K562 (cell line): ENCODE measurements at regions not wholly inside any gene's neighbourhood (a gene's known extent, or its start where the extent isn't known, plus 50 kb on each side); places are given as distances from the start of the nearest gene placed in this dataset.

Source experiments
- CBFA2T3 ChIP-seq: fragments of 450-650 bp; IDR thresholded peaks from 2 replicates; pipeline ENCODE4 v1.6.1; 2017
- CREB5 ChIP-seq: fragments of 250-450 bp; sonication (Bioruptor Pico); IDR thresholded peaks from 2 replicates; pipeline ENCODE4 v1.5.0; 2020; ENCODE audit warnings: mild to moderate bottlenecking
- FOSL1 ChIP-seq: fragments of 200-800 bp; sonication (Bioruptor generic); conservative IDR thresholded peaks from 2 replicates; pipeline ENCODE4 v1.6.1; 2016; ENCODE audit warnings: missing genetic modification characterization, missing compliant biosample characterization
- MITF ChIP-seq: IDR thresholded peaks from 2 replicates; pipeline ENCODE4 v1.6.1; 2014; ENCODE audit warnings: antibody characterized with exemption
- PKNOX1 ChIP-seq: fragments of 450-650 bp; IDR thresholded peaks from 2 replicates; pipeline ENCODE4 v1.6.1; 2016
- SIN3A ChIP-seq, 2 experiments: fragments of 150-350 bp in 1 of 2; IDR thresholded peaks; 2 replicates each; pipeline ENCODE4 v1.6.1; 2011 to 2016; ENCODE audit warnings: borderline replicate concordance in 2 of 2, low read depth in 2 of 2, low read length in 2 of 2, mild to moderate bottlenecking in 2 of 2, moderate library complexity in 2 of 2; ENCODE audit not compliant: control insufficient read depth in 1 of 2
- SMARCC2 ChIP-seq: fragments of 450-650 bp; IDR thresholded peaks from 2 replicates; pipeline ENCODE4 v1.6.1; 2017; ENCODE audit warnings: antibody characterized with exemption, moderate library complexity, mild to moderate bottlenecking, low read depth
- TSC22D4 ChIP-seq: fragments of 450-650 bp; IDR thresholded peaks from 2 replicates; pipeline ENCODE4 v1.6.1; 2016; ENCODE audit warnings: missing genetic modification characterization, missing biosample characterization, control low read depth
- ZNF224 ChIP-seq: sonication (generic); formaldehyde crosslinking; IDR thresholded peaks from 2 replicates; pipeline ENCODE4 v1.8.0; 2022; ENCODE audit warnings: mild to moderate bottlenecking, missing genetic modification reagents
- TF ChIP-seq, protein P1 (sequence below): sonication (generic); formaldehyde crosslinking; IDR thresholded peaks from 2 replicates; pipeline ENCODE4 v1.8.1; 2022; ENCODE audit warnings: missing genetic modification reagents
- TF ChIP-seq, protein P2 (sequence below), 2 experiments: fragments of 450-650 bp; conservative IDR thresholded peaks; 2 replicates each; pipeline ENCODE4 v1.6.1; 2017; ENCODE audit warnings: mild to moderate bottlenecking in 2 of 2, moderate library complexity in 2 of 2
- TF ChIP-seq, protein P3 (sequence below): fragments of 450-650 bp; IDR thresholded peaks from 2 replicates; pipeline ENCODE4 v1.6.1; 2016; ENCODE audit warnings: antibody characterized with exemption

- TF ChIP-seq MITF (no peak), CBFA2T3 (no peak), TSC22D4 (no peak), FOSL1 (tag) (no peak), ZNF224 (CRISPR knock-in tag) (no peak), CREB5 (CRISPR knock-in tag) (no peak), SIN3A (IDR thresholded peaks at IDR 0.05; ENCODE audit: borderline replicate concordance in 2 of 2, control insufficient read depth in 1 of 2, low read depth in 2 of 2, low read length in 2 of 2) (no peak), PKNOX1 (no peak), SMARCC2 (no peak)
- TF ChIP-seq, protein P1, sequence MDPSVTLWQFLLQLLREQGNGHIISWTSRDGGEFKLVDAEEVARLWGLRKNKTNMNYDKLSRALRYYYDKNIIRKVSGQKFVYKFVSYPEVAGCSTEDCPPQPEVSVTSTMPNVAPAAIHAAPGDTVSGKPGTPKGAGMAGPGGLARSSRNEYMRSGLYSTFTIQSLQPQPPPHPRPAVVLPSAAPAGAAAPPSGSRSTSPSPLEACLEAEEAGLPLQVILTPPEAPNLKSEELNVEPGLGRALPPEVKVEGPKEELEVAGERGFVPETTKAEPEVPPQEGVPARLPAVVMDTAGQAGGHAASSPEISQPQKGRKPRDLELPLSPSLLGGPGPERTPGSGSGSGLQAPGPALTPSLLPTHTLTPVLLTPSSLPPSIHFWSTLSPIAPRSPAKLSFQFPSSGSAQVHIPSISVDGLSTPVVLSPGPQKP (CRISPR knock-in tag) = no peak
- TF ChIP-seq, protein P2, sequence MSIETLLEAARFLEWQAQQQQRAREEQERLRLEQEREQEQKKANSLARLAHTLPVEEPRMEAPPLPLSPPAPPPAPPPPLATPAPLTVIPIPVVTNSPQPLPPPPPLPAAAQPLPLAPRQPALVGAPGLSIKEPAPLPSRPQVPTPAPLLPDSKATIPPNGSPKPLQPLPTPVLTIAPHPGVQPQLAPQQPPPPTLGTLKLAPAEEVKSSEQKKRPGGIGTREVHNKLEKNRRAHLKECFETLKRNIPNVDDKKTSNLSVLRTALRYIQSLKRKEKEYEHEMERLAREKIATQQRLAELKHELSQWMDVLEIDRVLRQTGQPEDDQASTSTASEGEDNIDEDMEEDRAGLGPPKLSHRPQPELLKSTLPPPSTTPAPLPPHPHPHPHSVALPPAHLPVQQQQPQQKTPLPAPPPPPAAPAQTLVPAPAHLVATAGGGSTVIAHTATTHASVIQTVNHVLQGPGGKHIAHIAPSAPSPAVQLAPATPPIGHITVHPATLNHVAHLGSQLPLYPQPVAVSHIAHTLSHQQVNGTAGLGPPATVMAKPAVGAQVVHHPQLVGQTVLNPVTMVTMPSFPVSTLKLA (conservative IDR thresholded peaks at IDR 0.05) = no peak
- TF ChIP-seq, protein P3, sequence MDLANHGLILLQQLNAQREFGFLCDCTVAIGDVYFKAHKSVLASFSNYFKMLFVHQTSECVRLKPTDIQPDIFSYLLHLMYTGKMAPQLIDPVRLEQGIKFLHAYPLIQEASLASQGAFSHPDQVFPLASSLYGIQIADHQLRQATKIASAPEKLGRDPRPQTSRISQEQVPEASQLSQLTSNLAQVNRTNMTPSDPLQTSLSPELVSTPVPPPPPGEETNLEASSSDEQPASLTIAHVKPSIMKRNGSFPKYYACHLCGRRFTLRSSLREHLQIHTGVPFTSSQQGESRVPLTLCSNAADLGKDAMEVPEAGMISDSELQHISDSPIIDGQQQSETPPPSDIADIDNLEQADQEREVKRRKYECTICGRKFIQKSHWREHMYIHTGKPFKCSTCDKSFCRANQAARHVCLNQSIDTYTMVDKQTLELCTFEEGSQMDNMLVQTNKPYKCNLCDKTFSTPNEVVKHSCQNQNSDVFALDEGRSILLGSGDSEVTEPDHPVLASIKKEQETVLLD = no peak
Measured at GRCh38 chr1:67572594-67573221, 112.3 kb upstream of the GADD45A start (continued).
